HG03103 (cell line): ENCODE measurements at regions not wholly inside any gene's neighbourhood (a gene's known extent, or its start where the extent isn't known, plus 50 kb on each side); places are given as distances from the start of the nearest gene placed in this dataset.
A peak's percentile ranks its signal among the peaks of the same experiment; 100 is the strongest.

Experiments used
- ATAC-seq: cut with Tn5 transposase; IDR thresholded peaks from one replicate; pipeline ENCODE4 v1.9.1; 2021; ENCODE audit warnings: low read depth; ENCODE audit not compliant: unreplicated experiment

GRCh38 chr12:85568395-85569103 is 267.7 kb downstream of the RASSF9 start:
- no peak for ATAC-seq

DNA sequence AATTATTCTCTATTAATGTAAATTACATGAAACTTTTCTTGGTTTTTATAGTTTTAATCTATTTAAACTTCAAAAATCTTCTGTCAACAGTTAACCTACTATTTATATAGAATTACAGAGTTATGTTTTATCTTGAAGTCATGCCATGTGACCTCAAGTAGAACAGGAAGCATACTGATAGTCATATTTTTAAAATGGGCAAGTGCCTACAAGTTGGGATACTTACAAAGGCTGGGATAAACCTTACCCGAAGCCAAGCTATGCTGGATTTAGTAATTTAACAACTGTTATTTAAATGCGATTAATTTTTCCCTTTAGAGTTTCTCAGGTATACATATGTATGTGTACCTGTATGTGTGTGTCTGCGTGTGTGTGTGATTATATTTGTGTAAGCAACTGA is 266.9 kb downstream of the RASSF9 start:
- ATAC-seq: no peak

- no peak for ATAC-seq
Observed at GRCh38 chr12:85572956-85573355, 263.3 kb downstream of the RASSF9 start.

DNA sequence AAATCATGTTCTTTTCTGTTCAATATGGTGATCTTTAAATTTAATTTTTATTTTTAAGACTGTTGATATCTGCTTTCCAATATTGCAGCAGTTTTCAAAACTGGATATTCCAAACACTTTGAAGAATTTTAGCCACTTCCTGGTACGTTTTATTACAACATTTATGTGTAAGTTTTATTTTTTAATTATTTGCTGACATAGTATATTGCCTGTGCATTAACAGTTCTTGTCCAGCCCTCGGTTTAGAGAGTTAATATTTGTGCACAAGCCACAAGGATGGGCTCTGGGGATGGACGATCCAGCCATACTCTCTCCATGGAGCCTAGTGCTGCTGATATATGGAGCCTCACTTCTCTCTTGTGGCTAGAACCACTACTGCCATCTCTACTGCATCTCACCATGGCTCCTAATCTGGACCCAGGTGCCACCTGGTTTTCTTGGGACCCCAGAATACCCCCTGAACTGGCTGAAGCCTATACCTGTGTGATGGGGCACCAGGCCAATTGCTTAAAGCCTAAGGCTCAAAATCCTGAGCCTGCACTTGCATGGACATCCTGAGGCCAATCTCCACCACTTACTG is 262.5 kb downstream of the RASSF9 start:
- no peak for ATAC-seq

DNA sequence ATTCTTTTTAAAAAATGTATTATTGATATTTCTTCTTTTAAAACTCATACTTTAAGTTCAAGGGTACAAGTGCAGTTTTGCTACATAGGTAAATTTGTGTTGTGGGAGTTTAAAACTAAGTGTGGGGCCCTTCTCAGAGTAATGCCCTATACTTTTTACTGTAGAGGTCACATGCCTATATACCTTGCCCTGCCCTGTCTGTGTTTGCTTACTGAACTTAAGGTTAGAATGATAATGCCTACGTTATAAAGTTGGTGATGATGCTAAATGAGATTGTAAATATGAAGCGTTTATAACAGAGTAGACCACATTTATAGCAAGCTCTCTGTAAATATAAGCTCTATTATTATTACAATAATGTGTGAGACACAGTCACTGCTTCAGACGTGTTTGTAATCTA is 261.9 kb downstream of the RASSF9 start:
- no peak for ATAC-seq

DNA sequence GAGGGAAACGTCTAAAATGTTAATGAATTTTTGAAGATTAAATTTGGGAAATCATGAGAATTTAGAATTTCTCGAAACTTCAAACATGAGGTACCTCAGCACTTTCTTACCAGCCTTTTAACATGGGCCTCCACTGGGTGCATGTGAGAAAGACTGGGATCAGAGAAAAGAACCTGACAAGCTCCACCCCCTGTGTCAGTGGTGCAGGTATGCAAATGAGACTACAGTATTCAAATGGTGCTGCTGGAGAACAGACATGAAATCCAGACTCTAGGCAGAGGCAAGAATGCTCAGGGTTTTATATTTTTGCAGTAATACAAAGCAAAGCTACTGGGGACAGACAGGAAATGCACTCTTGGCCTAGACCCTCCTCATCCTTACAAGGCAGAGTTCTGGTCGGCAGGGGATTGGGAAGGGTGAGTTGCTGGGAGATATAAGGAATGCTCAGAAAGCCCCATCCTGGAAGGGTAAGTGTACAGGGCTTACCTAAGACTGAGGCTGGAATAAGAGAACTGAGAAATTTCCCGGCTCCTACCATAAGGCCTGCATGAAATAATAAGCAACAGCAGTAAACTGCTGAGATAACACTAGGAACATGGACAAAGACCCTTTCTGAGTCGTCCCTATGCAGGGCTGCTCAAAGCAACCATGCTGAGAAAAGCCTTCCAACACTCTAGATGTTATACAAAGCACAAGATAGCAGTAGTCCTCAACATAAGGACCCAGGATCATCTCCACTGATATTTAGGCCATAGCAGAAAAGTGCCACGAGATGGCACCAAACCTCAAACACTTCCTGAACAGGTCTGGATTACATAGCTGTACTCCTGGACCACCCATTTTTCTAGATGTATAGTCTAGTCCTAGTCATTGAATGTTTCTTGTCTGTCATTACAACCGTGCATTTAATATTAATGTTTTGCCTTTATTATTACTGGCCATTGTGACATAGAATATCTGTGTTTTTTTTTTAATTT is 260.8 kb downstream of the RASSF9 start:
- ATAC-seq: peak; percentile 90

GRCh38 chr12:85580562-85581168 is 255.5 kb downstream of the RASSF9 start:
- no peak for ATAC-seq

DNA sequence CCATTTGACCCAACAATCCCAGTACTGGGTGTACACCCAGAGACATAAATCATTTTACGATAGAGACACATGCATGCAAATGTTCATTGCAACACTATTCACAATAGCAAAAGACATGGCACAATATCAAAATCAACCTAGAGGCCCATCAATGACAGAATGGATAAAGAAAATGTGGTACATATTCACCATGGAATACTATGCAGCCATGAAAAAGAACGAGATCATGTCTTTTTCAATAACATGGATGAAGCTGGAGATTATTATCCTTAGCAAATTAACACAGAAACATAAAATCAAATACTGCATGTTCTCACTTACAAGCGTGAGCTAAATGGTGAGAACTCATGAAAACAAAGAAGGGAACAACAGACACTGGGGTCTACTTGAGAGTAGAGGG is 249.1 kb downstream of the RASSF9 start:
- ATAC-seq: no peak

- ATAC-seq: no peak
Observed at GRCh38 chr12:85588221-85588620, 248.0 kb downstream of the RASSF9 start.

- ATAC-seq: no peak
Observed at GRCh38 chr12:85600841-85601240, 235.4 kb downstream of the RASSF9 start.

DNA sequence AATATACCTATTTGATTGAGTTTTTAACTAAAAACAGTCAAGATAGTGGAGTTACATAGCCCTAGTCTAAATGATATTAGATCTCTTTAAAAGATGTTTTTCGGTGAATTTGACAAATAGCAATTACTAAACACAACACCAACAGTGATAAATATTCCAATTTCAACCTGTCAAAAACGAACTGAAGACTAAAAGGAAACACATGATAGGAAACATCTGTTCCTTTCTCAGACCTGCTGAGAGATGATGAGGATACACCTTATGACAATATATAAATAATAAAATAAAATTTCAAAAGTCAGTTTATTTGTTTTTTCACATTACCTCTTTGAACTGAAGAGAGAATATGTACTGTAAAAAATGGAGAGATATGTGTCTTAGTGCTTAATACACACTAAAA is 232.7 kb downstream of the RASSF9 start:
- no peak for ATAC-seq

- ATAC-seq: no peak
Observed at GRCh38 chr12:85606455-85606854, 229.8 kb downstream of the RASSF9 start.

GRCh38 chr12:85609778-85610177 is 226.4 kb downstream of the RASSF9 start:
- no peak for ATAC-seq

GRCh38 chr12:85610194-85610593 is 226.0 kb downstream of the RASSF9 start:
- no peak for ATAC-seq

DNA sequence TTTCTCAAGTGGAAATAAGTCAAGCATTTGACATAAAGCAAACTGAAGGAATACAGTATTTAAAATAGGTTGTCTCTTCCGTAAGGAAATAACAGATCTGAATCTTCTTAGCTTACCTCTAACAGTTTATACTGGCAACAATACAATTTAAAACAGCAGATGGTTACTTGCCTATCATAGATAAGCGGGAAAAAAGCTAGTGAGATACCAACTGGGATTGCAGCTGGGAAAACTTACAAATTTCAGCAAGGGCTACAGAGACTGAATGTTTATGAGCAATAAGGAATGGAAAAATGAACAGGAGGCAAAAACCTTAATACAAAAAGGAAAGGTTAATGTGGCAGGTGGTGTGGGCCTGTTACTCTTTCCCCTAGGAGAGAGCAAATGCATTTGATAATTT is 220.0 kb downstream of the RASSF9 start:
- ATAC-seq: no peak

DNA sequence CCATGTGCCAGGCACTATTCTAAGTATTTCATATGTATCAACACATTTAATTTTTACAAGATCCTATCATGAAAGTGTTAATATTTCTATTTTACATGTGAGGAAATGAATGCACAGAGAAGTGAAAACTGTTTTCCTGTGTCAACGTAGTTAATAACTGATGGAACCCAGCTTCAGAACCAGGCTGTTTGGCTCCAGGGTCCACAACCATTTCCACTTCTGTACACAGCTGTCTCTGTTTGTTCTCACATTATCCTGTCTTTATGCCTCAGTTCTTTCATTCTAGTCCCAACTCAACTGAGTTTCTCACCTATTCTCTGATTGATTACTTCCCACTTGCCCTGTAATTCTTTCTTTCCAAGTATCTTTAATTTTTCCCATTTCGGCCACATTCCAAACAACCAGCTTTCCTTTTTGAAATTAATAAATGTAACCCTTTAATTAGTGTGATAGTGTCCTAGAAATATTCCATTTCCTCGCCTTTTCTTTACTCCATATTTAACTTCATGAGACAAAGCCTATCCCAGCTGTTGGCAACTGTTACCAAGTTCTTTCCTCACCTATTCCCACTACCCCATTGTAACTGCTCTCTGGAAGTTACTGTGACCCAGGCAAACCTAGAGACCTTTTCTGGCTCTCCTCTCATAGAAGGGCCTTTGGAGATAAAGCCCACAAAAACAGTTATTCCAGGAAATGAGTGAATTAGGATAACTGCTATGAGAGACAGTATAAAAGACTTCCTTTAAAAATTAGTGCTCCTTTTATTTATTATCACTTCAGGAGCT is 218.7 kb downstream of the RASSF9 start:
- ATAC-seq: no peak

GRCh38 chr12:85621041-85621440 is 215.2 kb downstream of the RASSF9 start:
- ATAC-seq: no peak

GRCh38 chr12:85623763-85624162 is 212.4 kb downstream of the RASSF9 start:
- no peak for ATAC-seq

DNA sequence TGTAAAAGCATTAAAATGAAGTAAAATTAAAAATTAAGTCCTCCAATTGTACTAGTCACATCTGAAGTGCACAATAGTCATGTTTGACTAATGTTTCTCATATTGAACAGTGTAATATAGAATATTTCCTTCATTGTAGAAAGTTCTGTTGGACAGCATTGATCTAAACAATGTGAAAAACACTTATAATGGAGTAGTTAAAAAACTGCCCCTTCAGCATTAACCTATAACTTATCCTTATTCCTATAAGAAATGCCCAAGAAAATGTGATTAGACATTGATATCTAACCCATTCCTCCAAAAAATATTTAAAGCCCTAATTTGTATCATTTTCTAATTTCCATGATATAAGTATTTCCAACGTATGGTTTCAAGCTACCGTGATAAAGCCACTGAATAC is 210.7 kb downstream of the RASSF9 start:
- ATAC-seq: no peak
